CD4-positive, alpha-beta T cell (primary cell): ENCODE measurements at regions not wholly inside any gene's neighbourhood (a gene's known extent, or its start where the extent isn't known, plus 50 kb on each side); places are given as distances from the start of the nearest gene placed in this dataset.

Source experiments
- ATAC-seq: fragments of 200-7000 bp; cut with Tn5 transposase; one replicate; pipeline ENCODE4 v1.10.0; 2022; ENCODE audit warnings: mild to moderate bottlenecking; ENCODE audit not compliant: poor library complexity
- CTCF ChIA-PET: fragments of 350-600 bp; sonication (Branson Sonifier 250); formaldehyde crosslinking; loops from one replicate; lab custom pipeline; 2021; ENCODE audit warnings: antibody characterized with exemption, inconsistent platforms; lab: Charles Lee
- POLR2A ChIA-PET: fragments of 350-600 bp; sonication (Branson Sonifier 250); formaldehyde crosslinking; loops from one replicate; lab custom pipeline; 2021; ENCODE audit warnings: antibody characterized with exemption, inconsistent platforms; lab: Charles Lee
- DNase-seq, 14 experiments: peaks; one replicate each; pipeline ENCODE4 v3.0.0-alpha.2; 2013 to 2020; ENCODE audit warnings: mixed read lengths in 2 of 14
- H3K27ac ChIP-seq, 2 donors: one replicate each; pipeline versions ENCODE4 v1.5.1 to v1.7.0; 2013; ENCODE audit warnings: low read length in 2 of 2, low read depth in 1 of 2, mild to moderate bottlenecking in 1 of 2
- H3K27me3 ChIP-seq, 2 experiments: 1 replicate in 1 of 2; 2 replicates in 1 of 2; pipeline versions ENCODE4 v1.6.1 to v1.7.0; 2013; ENCODE audit warnings: low read length in 2 of 2, control low read depth in 1 of 2, mild to moderate bottlenecking in 1 of 2, moderate library complexity in 1 of 2; ENCODE audit not compliant: insufficient read depth in 2 of 2, control insufficient read depth in 1 of 2
- H3K36me3 ChIP-seq: one replicate; pipeline ENCODE4 v1.6.1; 2013; ENCODE audit warnings: low read length, control low read depth; ENCODE audit not compliant: insufficient read depth
- H3K4me1 ChIP-seq: one replicate; pipeline ENCODE4 v1.6.1; 2013; ENCODE audit warnings: low read length, control low read depth; ENCODE audit not compliant: insufficient read depth
- H3K4me3 ChIP-seq: one replicate; pipeline ENCODE4 v1.5.1; 2013; ENCODE audit warnings: mild to moderate bottlenecking, low read length, moderate library complexity
- H3K9me3 ChIP-seq, 2 experiments: 1 replicate in 1 of 2; 2 replicates in 1 of 2; pipeline versions ENCODE4 v1.6.1 to v1.7.0; 2013; ENCODE audit warnings: low read length in 2 of 2, mild to moderate bottlenecking in 2 of 2, control low read depth in 1 of 2, moderate library complexity in 1 of 2; ENCODE audit not compliant: control insufficient read depth in 1 of 2, insufficient read depth in 1 of 2
- H3K27ac Mint-ChIP-seq: one replicate; pipeline ENCODE4 v1.8.0; 2020; ENCODE audit warnings: mixed read lengths
- H3K27me3 Mint-ChIP-seq: one replicate; pipeline ENCODE4 v1.8.0; 2021; ENCODE audit warnings: mixed read lengths
- H3K36me3 Mint-ChIP-seq: one replicate; pipeline ENCODE4 v1.8.0; 2021; ENCODE audit warnings: low read depth, mixed read lengths
- H3K4me1 Mint-ChIP-seq: one replicate; pipeline ENCODE4 v1.8.0; 2021; ENCODE audit warnings: low read depth, mixed read lengths
- H3K4me3 Mint-ChIP-seq: one replicate; pipeline ENCODE4 v1.8.0; 2020; ENCODE audit warnings: mild to moderate bottlenecking, mixed read lengths
- H3K9me3 Mint-ChIP-seq: one replicate; pipeline ENCODE4 v1.8.0; 2020; ENCODE audit warnings: mixed read lengths
- CTCF ChIP-seq: fragments of 200-600 bp; IDR thresholded peaks from one replicate; pipeline ENCODE4 v1.8.0; 2022; ENCODE audit warnings: antibody characterized with exemption, mild to moderate bottlenecking
- intact Hi-C, 2 experiments: fragments of 100-400 bp; cut with DNase I in 1 of 2; cut with micrococcal nuclease in 1 of 2; formaldehyde crosslinking; loops; one replicate each; pipeline versions ENCODE4 v1.15.1 to v1.9.0; 2023 to 2025; cut with DNase I, micrococcal nuclease

GRCh38 chr14:98952593-98953350 lies 319.2 kb downstream of the BCL11B start:
- Histone ChIP-seq H3K27ac (no peak overlapping the region), H3K36me3 (no peaks in the 10 kb centered on the region), H3K9me3 (no peaks in the 10 kb centered on the region), H3K4me1 (no peaks in the 10 kb centered on the region), H3K4me3 (no peak overlapping the region), H3K27me3 (no peaks in the 10 kb centered on the region)
- DNase-seq (peak in 1 of 14 experiments; percentile 22), ATAC-seq (no peak)
- no peaks in the 10 kb centered on the region for H3K36me3 Mint-ChIP-seq
- H3K27me3 Mint-ChIP-seq, result no peaks in the 10 kb centered on the region
- H3K4me1 Mint-ChIP-seq, result peaks cover 4% of the 10 kb centered on the region
- H3K27ac Mint-ChIP-seq, result no peak overlapping the region
- no peak for TF ChIP-seq CTCF
- POLR2A ChIA-PET, result interaction anchor here (0.8 kb wide), 1 partner anchor 29 kb away, joined by 3 read pairs; no protein-coding TSS in a partner anchor
- no peaks in the 10 kb centered on the region for H3K9me3 Mint-ChIP-seq
- CTCF ChIA-PET, result interaction anchor here (0.8 kb wide), 1 partner anchor 975 kb away, joined by 3 read pairs; no protein-coding TSS in a partner anchor
- no peak overlapping the region for H3K4me3 Mint-ChIP-seq
- intact Hi-C loops, result loop anchor here in 1 of 2 experiments (5.0 kb wide), 1 partner anchor 50 kb away; no protein-coding TSS in a partner anchor

GRCh38 chr14:98953551-98954348 lies 318.2 kb downstream of the BCL11B start:
- no peaks in the 10 kb centered on the region for H3K9me3 ChIP-seq
- no peak overlapping the region for H3K27ac ChIP-seq
- H3K4me3 ChIP-seq, result no peak overlapping the region
- no peak for ATAC-seq
- Mint-ChIP-seq H3K27me3 (no peaks in the 10 kb centered on the region), H3K36me3 (no peaks in the 10 kb centered on the region), H3K9me3 (no peaks in the 10 kb centered on the region), H3K4me3 (no peak overlapping the region), H3K4me1 (no peaks in the 10 kb centered on the region), H3K27ac (no peak overlapping the region)
- TF ChIP-seq CTCF, result no peak
- no peaks in the 10 kb centered on the region for H3K27me3 ChIP-seq
- no peaks in the 10 kb centered on the region for H3K4me1 ChIP-seq
- H3K36me3 ChIP-seq, result no peaks in the 10 kb centered on the region
- intact Hi-C loops, result loop anchor here in 1 of 2 experiments (5.0 kb wide), 1 partner anchor 51 kb away; no protein-coding TSS in a partner anchor
- POLR2A ChIA-PET, result interaction anchor here (0.8 kb wide), 1 partner anchor 28 kb away, joined by 3 read pairs; no protein-coding TSS in a partner anchor
- peak in 2 of 14 experiments; percentile 36 to 44 for DNase-seq
- CTCF ChIA-PET, result no interaction called here

GRCh38 chr14:98954349-98955000 lies 317.5 kb downstream of the BCL11B start:
- no peaks in the 10 kb centered on the region for H3K36me3 Mint-ChIP-seq
- no peak overlapping the region for H3K27ac Mint-ChIP-seq
- no peaks in the 10 kb centered on the region for H3K4me1 ChIP-seq

More at GRCh38 chr14:98954349-98955000, 317.5 kb downstream of the BCL11B start:
- CTCF ChIA-PET, result no interaction called here
- ATAC-seq, result no peak
- Histone ChIP-seq H3K27ac (no peak overlapping the region), H3K4me3 (no peak overlapping the region), H3K9me3 (no peaks in the 10 kb centered on the region), H3K36me3 (no peaks in the 10 kb centered on the region), H3K27me3 (no peaks in the 10 kb centered on the region)
- intact Hi-C loops, result loop anchor here in 1 of 2 experiments (5.0 kb wide), 1 partner anchor 52 kb away; no protein-coding TSS in a partner anchor
- no peaks in the 10 kb centered on the region for H3K27me3 Mint-ChIP-seq
- TF ChIP-seq CTCF, result no peak
- DNase-seq, result no peak
- no peak overlapping the region for H3K4me3 Mint-ChIP-seq
- POLR2A ChIA-PET, result interaction anchor here (0.9 kb wide), 1 partner anchor 29 kb away, joined by 3 read pairs; no protein-coding TSS in a partner anchor
- H3K9me3 Mint-ChIP-seq, result no peaks in the 10 kb centered on the region
- H3K4me1 Mint-ChIP-seq, result no peaks in the 10 kb centered on the region
